NCI-H460 (cell line): ENCODE measurements at regions not wholly inside any gene's neighbourhood (a gene's known extent, or its start where the extent isn't known, plus 50 kb on each side); places are given as distances from the start of the nearest gene placed in this dataset.
A peak's percentile ranks its signal among the peaks of the same experiment; 100 is the strongest.

ENCODE experiments used
- DNase-seq: peaks from one replicate; pipeline ENCODE4 v3.0.0-alpha.2; 2016; ENCODE audit warnings: low read depth; ENCODE audit errors: extremely low read depth

DNA sequence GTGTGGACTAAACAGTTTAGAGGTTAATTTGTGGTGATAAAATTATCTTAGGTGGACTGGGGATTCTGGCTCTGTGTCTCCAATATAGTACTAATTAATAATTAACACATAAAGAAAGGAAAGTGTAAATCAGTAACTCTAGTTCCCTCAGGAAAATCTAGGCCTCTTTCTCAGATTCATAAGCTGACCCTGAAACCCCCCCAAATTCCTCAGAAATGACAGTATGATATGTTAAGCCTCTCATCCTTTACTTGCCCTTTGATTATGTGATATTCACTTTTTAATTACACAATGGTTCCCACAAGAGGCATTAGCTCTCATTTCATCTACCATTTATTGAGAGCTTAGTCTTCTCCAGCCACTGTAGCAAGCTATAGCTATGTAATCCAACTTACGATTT, 636.2 kb upstream of the SEMA6A start:
- no peak for DNase-seq

- no peak for DNase-seq
Measured at GRCh38 chr5:117209479-117209878, 634.9 kb upstream of the SEMA6A start.

DNA sequence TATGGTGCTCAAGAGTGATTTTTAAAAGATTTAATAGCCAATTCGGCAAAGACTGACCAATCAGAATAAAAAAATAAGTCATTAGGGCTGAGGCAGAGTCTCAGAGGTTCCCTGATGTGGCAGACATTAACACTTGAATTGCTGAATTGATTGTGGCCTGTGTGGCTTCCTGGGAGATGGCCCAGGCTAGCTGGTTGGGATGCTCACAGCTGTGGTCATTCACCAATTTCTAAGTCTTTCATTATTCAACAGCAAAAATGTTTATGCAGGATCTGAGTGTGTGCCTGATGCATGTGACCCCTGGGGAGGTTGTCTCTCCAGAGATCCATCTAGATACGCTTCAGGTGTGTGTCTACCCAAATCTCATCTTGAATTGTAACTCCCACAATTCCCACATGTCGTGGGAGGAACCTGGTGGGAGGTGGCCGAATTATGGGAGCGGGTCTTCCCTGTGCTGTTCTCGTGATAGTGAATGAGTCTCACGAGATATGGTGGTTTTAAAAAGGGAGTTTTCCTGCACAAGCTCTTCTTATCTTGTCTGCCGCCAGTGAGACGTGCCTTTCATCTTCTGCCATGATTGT, 632.6 kb upstream of the SEMA6A start:
- DNase-seq: no peak

- no peak for DNase-seq
Measured at GRCh38 chr5:117205894-117206293, 631.3 kb upstream of the SEMA6A start.

- no peak for DNase-seq
Measured at GRCh38 chr5:117204926-117205869, 630.6 kb upstream of the SEMA6A start.

DNA sequence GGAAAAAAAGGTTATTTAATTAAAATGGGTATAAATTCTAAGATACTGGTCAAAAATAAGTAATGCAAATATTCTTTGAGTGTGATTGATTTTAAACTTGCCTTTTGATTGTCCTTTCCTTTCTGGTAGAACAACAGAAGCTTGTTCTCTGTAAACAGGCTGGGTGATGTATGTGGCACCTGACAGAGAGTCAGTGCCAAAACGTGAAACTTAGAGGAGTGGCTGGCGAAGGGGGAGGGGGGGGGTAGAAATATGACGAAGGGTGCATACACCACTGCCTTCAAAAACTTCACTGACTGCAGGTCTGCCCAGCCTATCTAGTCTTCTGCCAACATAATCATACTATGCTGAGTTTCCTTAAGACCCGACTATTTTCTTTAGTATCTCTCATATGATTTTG, 629.8 kb upstream of the SEMA6A start:
- DNase-seq: no peak

GRCh38 chr5:117203584-117203983, 629.0 kb upstream of the SEMA6A start:
- DNase-seq: no peak

DNA sequence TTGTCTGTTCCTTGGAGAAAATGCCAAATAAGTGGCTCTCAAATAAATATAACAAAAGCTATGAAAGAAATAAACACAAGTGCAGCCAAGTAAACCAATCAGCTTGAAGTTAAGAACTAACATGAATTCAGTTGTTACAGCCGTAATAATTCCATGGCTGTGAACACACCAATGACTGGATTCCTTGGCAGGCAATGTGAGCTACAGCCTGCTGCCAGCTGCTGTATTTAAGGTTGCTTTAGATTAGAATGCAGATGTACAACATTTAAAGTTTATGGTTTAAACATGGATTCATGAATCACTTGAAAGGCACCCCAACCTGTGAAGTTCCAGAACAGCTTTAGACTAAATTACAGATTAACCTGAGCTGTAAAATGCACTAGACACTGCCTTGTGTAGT, 626.4 kb upstream of the SEMA6A start:
- DNase-seq: no peak

DNA sequence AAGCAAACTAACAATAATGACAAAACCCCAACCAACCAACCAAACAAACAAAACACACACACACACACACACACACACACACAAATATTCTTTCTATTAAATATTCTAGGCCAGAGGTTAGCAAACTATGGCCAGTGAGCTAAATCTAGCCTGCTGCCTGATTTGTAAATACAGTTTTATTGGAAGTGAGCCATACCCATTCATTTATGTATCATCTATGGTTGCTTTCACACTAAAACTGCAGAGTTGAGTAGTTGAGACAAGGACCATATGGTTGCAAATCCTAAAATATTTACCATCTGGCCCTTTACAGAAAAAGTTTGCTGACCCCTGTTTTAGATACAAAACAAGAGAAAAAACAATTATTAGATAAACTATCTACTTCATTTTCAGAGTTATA, 620.5 kb upstream of the SEMA6A start:
- no peak for DNase-seq

- DNase-seq: no peak
Measured at GRCh38 chr5:117191251-117191650, 616.6 kb upstream of the SEMA6A start.

DNA sequence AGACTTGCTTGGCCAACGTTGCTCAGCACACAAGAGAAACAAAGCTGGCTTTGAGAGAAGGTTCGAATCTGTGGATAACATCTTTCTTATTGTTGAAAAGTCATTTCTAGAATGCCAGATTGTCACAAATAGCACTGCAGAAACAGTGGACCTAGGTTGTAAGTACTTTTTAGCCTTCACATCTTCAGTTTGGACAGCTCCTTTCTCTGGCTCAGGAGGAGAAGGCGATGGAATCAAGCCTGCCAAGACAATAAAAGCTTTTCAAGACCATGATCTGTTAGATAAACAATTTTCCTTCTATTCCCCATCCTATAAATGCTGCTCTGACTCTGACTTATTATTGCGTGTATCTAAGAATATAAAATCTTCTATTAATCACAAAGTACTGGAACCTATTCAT, 615.2 kb upstream of the SEMA6A start:
- no peak for DNase-seq

GRCh38 chr5:117188211-117188610, 613.6 kb upstream of the SEMA6A start:
- DNase-seq: peak; percentile 9

DNA sequence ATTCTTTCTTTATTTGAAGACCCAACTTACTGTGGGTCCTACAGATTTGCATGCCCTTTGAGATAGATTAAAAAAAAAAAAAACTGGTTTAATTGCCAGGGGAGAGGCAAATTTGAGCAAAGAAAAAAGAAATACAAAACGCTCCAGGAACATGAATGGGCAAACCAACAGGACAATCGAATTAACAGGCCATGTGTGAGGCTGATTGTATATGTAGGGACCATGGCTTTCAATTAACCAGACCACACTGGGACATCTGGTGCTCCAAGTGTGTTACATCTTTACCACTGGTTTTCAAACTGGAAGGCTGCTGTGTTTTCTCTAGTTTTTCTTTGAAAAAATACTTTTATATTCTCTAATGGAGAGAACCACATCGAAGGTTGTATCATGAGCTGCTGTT, 612.1 kb upstream of the SEMA6A start:
- no peak for DNase-seq

DNA sequence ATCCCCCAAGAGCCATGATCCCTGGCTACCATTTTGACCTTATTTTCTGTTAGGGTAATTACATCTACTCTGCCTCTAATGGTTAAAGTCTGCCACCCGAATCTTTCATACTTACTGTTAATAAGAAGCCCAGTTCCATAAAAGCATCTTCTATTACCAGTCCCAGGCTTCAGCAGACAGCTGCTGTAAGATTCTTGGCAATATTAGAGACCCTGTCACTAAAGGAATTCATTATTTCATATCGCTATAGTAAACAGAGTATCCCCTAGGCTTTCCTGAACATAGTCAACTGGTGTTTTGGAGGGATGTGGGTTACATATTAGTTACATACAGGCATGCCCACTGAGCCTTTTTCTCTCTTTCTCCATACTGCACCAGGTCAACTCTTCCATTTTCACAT, 608.7 kb upstream of the SEMA6A start:
- no peak for DNase-seq

- no peak for DNase-seq
Measured at GRCh38 chr5:117182104-117182503, 607.5 kb upstream of the SEMA6A start.

GRCh38 chr5:117177302-117177701, 602.7 kb upstream of the SEMA6A start:
- DNase-seq: no peak

GRCh38 chr5:117165068-117165467, 590.4 kb upstream of the SEMA6A start:
- DNase-seq: no peak

GRCh38 chr5:117161718-117162335, 587.2 kb upstream of the SEMA6A start:
- no peak for DNase-seq

DNA sequence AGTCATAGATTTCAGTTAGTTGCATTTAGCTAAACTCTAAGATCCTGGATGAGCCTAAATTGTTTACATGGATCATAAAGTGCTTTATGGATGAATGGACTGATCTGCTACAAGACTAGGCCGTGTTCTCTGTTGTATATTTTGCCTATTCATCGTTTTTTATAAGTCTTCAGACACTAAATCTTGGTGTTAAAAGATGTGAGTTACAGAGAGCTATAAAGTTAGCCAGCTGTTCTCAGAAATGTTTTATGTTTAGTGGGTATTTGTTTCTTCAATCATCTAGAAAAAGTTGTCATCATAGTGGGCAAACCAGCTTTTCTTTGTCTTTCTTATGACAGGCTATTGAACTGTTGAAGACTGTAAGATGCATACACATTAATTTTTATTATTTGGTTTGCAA, 585.8 kb upstream of the SEMA6A start:
- DNase-seq: no peak

DNA sequence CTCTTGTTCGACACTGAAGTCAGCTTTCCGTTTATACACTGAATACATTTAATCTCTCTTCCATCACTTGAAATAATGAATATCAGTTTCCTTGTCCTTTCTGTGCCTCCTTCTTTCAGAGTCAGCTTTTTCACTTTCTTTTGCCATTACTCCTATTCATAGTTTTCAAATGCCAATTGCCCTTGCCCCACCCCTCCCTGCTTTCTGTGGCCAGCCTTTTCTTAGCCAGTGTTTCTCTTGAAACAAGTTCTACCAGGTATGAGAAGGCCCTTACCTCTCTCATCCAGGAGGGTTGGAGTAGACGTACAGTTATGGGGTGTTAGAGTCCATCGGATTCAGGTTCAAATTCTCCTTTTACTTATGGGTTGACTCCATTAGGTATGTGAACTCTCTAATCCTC, 574.7 kb upstream of the SEMA6A start:
- no peak for DNase-seq

DNA sequence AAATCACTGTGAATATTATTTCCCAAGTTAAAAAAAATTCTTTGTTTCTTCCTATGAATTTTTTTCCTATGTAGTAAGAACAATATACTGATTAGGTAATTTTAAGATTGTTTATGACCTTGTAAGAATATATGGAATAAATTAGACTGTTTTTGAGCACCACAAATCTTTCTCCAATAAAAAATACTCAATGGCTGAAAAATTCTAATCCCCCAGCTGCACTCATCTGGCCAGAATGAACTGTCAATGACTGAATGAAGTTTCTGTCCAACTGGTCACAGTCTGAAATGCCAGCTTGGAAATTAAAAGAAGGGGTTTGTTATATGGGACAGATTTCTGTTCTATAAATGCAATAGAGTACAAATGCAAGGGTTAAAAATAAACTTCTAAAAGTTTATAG, 569.5 kb upstream of the SEMA6A start:
- no peak for DNase-seq

GRCh38 chr5:117143406-117143805, 568.8 kb upstream of the SEMA6A start:
- DNase-seq: peak; percentile 26
